HG03060 (cell line): ENCODE measurements at regions not wholly inside any gene's neighbourhood (a gene's known extent, or its start where the extent isn't known, plus 50 kb on each side); places are given as distances from the start of the nearest gene placed in this dataset.
"Not testable (repeated sequence)": the region's sequence is repeated elsewhere in the genome, so short reads cannot be mapped to it uniquely, and the experiment has no call there.

Source experiments
- ATAC-seq: cut with Tn5 transposase; IDR thresholded peaks from one replicate; pipeline ENCODE4 v1.9.1; 2021; ENCODE audit warnings: low read depth, moderate number of reproducible peaks; ENCODE audit not compliant: unreplicated experiment

- ATAC-seq, result not testable (repeated sequence)
Measured at GRCh38 chr7:156517858-156518257, 122.7 kb upstream of the RNF32 start.

- ATAC-seq, result no peak
Measured at GRCh38 chr7:156516791-156517378, 123.7 kb upstream of the RNF32 start.

GRCh38 chr7:156515911-156516790, 124.4 kb upstream of the RNF32 start:
- no peak for ATAC-seq

- ATAC-seq, result no peak
Measured at GRCh38 chr7:156514851-156515250, 125.7 kb upstream of the RNF32 start.

- no peak for ATAC-seq
Measured at GRCh38 chr7:156511426-156511825, 129.1 kb upstream of the RNF32 start.

- no peak for ATAC-seq
Measured at GRCh38 chr7:156510966-156511365, 129.6 kb upstream of the RNF32 start.

GRCh38 chr7:156509216-156509615, 131.4 kb upstream of the RNF32 start:
- ATAC-seq, result no peak

GRCh38 chr7:156505876-156506275, 134.7 kb upstream of the RNF32 start:
- no peak for ATAC-seq

GRCh38 chr7:156504687-156505545, 135.7 kb upstream of the RNF32 start:
- ATAC-seq, result no peak

- ATAC-seq, result no peak
Measured at GRCh38 chr7:156504006-156504405, 136.6 kb upstream of the RNF32 start.

GRCh38 chr7:156503196-156503595, 137.4 kb upstream of the RNF32 start:
- ATAC-seq, result no peak

- ATAC-seq, result not testable (repeated sequence)
Measured at GRCh38 chr7:156501815-156502214, 138.8 kb upstream of the RNF32 start.

GRCh38 chr7:156499247-156499881, 141.2 kb upstream of the RNF32 start:
- ATAC-seq, result no peak

GRCh38 chr7:156497776-156498509, 142.6 kb upstream of the RNF32 start:
- no peak for ATAC-seq

- ATAC-seq, result no peak
Measured at GRCh38 chr7:156496865-156497264, 143.7 kb upstream of the RNF32 start.

- ATAC-seq, result no peak
Measured at GRCh38 chr7:156496363-156496769, 144.2 kb upstream of the RNF32 start.

GRCh38 chr7:156494960-156495359, 145.6 kb upstream of the RNF32 start:
- no peak for ATAC-seq

GRCh38 chr7:156493942-156494341, 146.6 kb upstream of the RNF32 start:
- ATAC-seq, result no peak

GRCh38 chr7:156492170-156492569, 148.4 kb upstream of the RNF32 start:
- no peak for ATAC-seq

GRCh38 chr7:156491435-156491834, 149.1 kb upstream of the RNF32 start:
- no peak for ATAC-seq
